SK-N-SH treated with all-trans-retinoic acid at 6 μM for 48 hours (cell line): ENCODE measurements at regions not wholly inside any gene's neighbourhood (a gene's known extent, or its start where the extent isn't known, plus 50 kb on each side); places are given as distances from the start of the nearest gene placed in this dataset.

Experiments used
- ATAC-seq: fragments of 200-7000 bp; cut with Tn5 transposase; 3 replicates; pipeline ENCODE4 v1.9.1; 2020; ENCODE audit warnings: mild to moderate bottlenecking, moderate library complexity
- ARNTL ChIP-seq: fragments of 450-650 bp; formaldehyde crosslinking; IDR thresholded peaks from 2 replicates; pipeline ENCODE4 v1.5.0; 2020; ENCODE audit warnings: low read depth, mild to moderate bottlenecking, moderate library complexity, borderline replicate concordance
- BACH2 ChIP-seq: fragments of 250-450 bp; sonication (Bioruptor Pico); IDR thresholded peaks from 2 replicates; pipeline ENCODE4 v1.9.0; 2021; ENCODE audit warnings: mild to moderate bottlenecking, borderline replicate concordance
- CREB5 ChIP-seq: fragments of 250-450 bp; sonication (Bioruptor Pico); IDR thresholded peaks from 2 replicates; pipeline ENCODE4 v1.5.1; 2020; ENCODE audit warnings: low read depth, mild to moderate bottlenecking, moderate library complexity
- CSDC2 ChIP-seq: fragments of 250-450 bp; sonication (Bioruptor Pico); IDR thresholded peaks from 2 replicates; pipeline ENCODE4 v1.5.0; 2020; ENCODE audit warnings: mild to moderate bottlenecking, moderate library complexity
- ESRRG ChIP-seq: fragments of 250-450 bp; sonication (Bioruptor Pico); IDR thresholded peaks from 2 replicates; pipeline ENCODE4 v1.6.1; 2021; ENCODE audit warnings: mild to moderate bottlenecking
- GLIS3 ChIP-seq: fragments of 250-450 bp; sonication (Bioruptor Pico); IDR thresholded peaks from 2 replicates; pipeline ENCODE4 v1.5.0; 2020; ENCODE audit warnings: mild to moderate bottlenecking, moderate library complexity
- ISL1 ChIP-seq: fragments of 250-450 bp; sonication (Bioruptor Pico); IDR thresholded peaks from 2 replicates; pipeline ENCODE4 v2.1.2; 2022; ENCODE audit warnings: mild to moderate bottlenecking, moderate library complexity
- OSR1 ChIP-seq: fragments of 250-450 bp; sonication (Bioruptor Pico); IDR thresholded peaks from 2 replicates; pipeline ENCODE4 v1.8.0; 2022; ENCODE audit warnings: moderate library complexity, mild to moderate bottlenecking, inconsistent platforms
- POU6F1 ChIP-seq: fragments of 250-450 bp; sonication (Bioruptor Pico); IDR thresholded peaks from 2 replicates; pipeline ENCODE4 v1.8.0; 2021; ENCODE audit warnings: low read depth, mild to moderate bottlenecking, moderate library complexity, borderline replicate concordance
- PPARA ChIP-seq: fragments of 250-450 bp; sonication (Bioruptor Pico); IDR thresholded peaks from 2 replicates; pipeline ENCODE4 v1.5.0; 2020; ENCODE audit warnings: mild to moderate bottlenecking, borderline replicate concordance
- RARB ChIP-seq: fragments of 250-450 bp; sonication (Bioruptor Pico); IDR thresholded peaks from 2 replicates; pipeline ENCODE4 v1.8.0; 2021; ENCODE audit warnings: mild to moderate bottlenecking, moderate library complexity
- SNAI2 ChIP-seq: fragments of 250-450 bp; sonication (Bioruptor Pico); IDR thresholded peaks from 2 replicates; pipeline ENCODE4 v1.5.0; 2020; ENCODE audit warnings: mild to moderate bottlenecking, moderate library complexity
- TCF4 ChIP-seq: fragments of 250-450 bp; sonication (Bioruptor Pico); IDR thresholded peaks from 2 replicates; pipeline ENCODE4 v1.8.0; 2021; ENCODE audit warnings: mild to moderate bottlenecking, moderate library complexity, borderline replicate concordance
- TOX ChIP-seq: fragments of 250-450 bp; sonication (Bioruptor Pico); IDR thresholded peaks from 2 replicates; pipeline ENCODE4 v1.8.0; 2021; ENCODE audit warnings: mild to moderate bottlenecking, moderate library complexity, borderline replicate concordance
- ZC3H10 ChIP-seq: fragments of 250-450 bp; sonication (Bioruptor Pico); IDR thresholded peaks from 2 replicates; pipeline ENCODE4 v1.5.1; 2021; ENCODE audit warnings: mild to moderate bottlenecking, moderate library complexity
- ZFP3 ChIP-seq: fragments of 250-450 bp; sonication (Bioruptor Pico); IDR thresholded peaks from 2 replicates; pipeline ENCODE4 v1.5.0; 2020; ENCODE audit warnings: mild to moderate bottlenecking, moderate library complexity
- ZFP30 ChIP-seq: fragments of 450-650 bp; formaldehyde crosslinking; IDR thresholded peaks from 2 replicates; pipeline ENCODE4 v1.5.0; 2022; ENCODE audit warnings: mild to moderate bottlenecking, moderate library complexity
- ZNF565 ChIP-seq: fragments of 450-650 bp; formaldehyde crosslinking; conservative IDR thresholded peaks from 2 replicates; pipeline ENCODE4 v1.5.0; 2020; ENCODE audit warnings: low read depth, mild to moderate bottlenecking, moderate library complexity
- ZNF70 ChIP-seq: fragments of 450-650 bp; formaldehyde crosslinking; IDR thresholded peaks from 2 replicates; pipeline ENCODE4 v1.5.0; 2020; ENCODE audit warnings: mild to moderate bottlenecking, moderate library complexity
- ZNF8 ChIP-seq: fragments of 450-650 bp; formaldehyde crosslinking; IDR thresholded peaks from 2 replicates; pipeline ENCODE4 v1.5.0; 2020; ENCODE audit warnings: mild to moderate bottlenecking, moderate library complexity
- TF ChIP-seq, protein P1 (sequence below): fragments of 250-450 bp; sonication (Bioruptor Pico); IDR thresholded peaks from 2 replicates; pipeline ENCODE4 v1.8.0; 2020; ENCODE audit warnings: mild to moderate bottlenecking, moderate library complexity, borderline replicate concordance
- TF ChIP-seq, protein P2 (sequence below): fragments of 250-450 bp; sonication (Bioruptor Pico); IDR thresholded peaks from 2 replicates; pipeline ENCODE4 v1.5.0; 2020; ENCODE audit warnings: mild to moderate bottlenecking, moderate library complexity
- TF ChIP-seq, protein P3 (sequence below): fragments of 250-450 bp; sonication (Bioruptor Pico); IDR thresholded peaks from 2 replicates; pipeline ENCODE4 v1.5.1; 2021; ENCODE audit warnings: mild to moderate bottlenecking, moderate library complexity

DNA sequence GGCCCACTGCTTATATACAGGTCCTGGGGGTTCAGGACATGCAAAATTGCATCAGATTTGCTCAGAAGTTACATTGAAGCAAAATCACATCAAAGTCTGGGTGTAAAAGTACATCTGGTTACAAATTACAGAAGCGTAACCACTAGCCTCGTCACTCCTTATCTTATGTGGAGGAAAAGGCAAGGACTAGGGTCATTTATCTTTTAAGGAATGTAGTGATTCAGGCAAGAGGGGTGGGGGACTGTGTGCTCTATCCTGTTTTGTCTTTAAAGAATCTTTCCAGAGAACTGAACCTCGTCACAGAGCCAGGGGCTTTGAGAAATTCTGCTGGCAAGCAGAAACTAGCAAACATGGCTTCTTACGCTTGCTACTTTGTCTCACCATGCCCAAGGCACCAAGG lies 61.1 kb upstream of the RAB4A start:
- TF ChIP-seq CSDC2 (no peak), TOX (CRISPR knock-in tag) (no peak), ISL1 (CRISPR knock-in tag) (no peak), OSR1 (CRISPR knock-in tag) (no peak)
- TF ChIP-seq, protein P1, sequence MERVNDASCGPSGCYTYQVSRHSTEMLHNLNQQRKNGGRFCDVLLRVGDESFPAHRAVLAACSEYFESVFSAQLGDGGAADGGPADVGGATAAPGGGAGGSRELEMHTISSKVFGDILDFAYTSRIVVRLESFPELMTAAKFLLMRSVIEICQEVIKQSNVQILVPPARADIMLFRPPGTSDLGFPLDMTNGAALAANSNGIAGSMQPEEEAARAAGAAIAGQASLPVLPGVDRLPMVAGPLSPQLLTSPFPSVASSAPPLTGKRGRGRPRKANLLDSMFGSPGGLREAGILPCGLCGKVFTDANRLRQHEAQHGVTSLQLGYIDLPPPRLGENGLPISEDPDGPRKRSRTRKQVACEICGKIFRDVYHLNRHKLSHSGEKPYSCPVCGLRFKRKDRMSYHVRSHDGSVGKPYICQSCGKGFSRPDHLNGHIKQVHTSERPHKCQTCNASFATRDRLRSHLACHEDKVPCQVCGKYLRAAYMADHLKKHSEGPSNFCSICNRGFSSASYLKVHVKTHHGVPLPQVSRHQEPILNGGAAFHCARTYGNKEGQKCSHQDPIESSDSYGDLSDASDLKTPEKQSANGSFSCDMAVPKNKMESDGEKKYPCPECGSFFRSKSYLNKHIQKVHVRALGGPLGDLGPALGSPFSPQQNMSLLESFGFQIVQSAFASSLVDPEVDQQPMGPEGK (CRISPR knock-in tag): no peak

DNA sequence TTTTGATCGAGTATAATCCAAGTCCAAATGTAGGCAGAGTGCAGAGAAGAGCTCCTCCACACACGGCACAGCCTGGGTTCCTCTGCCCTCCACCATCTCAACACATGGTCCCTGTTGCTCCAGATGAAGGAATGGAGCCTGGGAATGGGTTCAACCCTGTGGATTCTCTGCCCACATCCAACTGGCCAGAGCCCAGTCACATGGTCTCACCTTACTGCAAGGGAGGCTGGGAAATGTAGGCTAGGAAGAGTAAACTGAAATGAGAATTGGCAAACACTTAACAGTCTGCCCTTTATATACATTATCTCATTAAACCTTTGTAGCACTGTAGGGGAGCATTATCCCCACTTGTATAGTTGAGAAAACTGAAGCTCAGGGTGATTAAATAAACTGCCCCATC lies 60.1 kb upstream of the RAB4A start:
- no peak for TF ChIP-seq SNAI2 (CRISPR knock-in tag)
- no peak for TF ChIP-seq POU6F1 (CRISPR knock-in tag)
- no peak for TF ChIP-seq ISL1 (CRISPR knock-in tag)
- TF ChIP-seq, protein P2, sequence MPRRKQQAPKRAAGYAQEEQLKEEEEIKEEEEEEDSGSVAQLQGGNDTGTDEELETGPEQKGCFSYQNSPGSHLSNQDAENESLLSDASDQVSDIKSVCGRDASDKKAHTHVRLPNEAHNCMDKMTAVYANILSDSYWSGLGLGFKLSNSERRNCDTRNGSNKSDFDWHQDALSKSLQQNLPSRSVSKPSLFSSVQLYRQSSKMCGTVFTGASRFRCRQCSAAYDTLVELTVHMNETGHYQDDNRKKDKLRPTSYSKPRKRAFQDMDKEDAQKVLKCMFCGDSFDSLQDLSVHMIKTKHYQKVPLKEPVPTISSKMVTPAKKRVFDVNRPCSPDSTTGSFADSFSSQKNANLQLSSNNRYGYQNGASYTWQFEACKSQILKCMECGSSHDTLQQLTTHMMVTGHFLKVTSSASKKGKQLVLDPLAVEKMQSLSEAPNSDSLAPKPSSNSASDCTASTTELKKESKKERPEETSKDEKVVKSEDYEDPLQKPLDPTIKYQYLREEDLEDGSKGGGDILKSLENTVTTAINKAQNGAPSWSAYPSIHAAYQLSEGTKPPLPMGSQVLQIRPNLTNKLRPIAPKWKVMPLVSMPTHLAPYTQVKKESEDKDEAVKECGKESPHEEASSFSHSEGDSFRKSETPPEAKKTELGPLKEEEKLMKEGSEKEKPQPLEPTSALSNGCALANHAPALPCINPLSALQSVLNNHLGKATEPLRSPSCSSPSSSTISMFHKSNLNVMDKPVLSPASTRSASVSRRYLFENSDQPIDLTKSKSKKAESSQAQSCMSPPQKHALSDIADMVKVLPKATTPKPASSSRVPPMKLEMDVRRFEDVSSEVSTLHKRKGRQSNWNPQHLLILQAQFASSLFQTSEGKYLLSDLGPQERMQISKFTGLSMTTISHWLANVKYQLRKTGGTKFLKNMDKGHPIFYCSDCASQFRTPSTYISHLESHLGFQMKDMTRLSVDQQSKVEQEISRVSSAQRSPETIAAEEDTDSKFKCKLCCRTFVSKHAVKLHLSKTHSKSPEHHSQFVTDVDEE (CRISPR knock-in tag): no peak
- TF ChIP-seq PPARA: no peak
- no peak for TF ChIP-seq ZNF565 (CRISPR knock-in tag)
- TF ChIP-seq OSR1 (CRISPR knock-in tag): no peak
- TF ChIP-seq TOX (CRISPR knock-in tag): no peak
- TF ChIP-seq ESRRG (CRISPR knock-in tag): no peak
- TF ChIP-seq ZNF8: no peak
- TF ChIP-seq ZNF70 (CRISPR knock-in tag): no peak
- no peak for TF ChIP-seq CREB5 (CRISPR knock-in tag)
- no peak for TF ChIP-seq ZFP30
- TF ChIP-seq, protein P3, sequence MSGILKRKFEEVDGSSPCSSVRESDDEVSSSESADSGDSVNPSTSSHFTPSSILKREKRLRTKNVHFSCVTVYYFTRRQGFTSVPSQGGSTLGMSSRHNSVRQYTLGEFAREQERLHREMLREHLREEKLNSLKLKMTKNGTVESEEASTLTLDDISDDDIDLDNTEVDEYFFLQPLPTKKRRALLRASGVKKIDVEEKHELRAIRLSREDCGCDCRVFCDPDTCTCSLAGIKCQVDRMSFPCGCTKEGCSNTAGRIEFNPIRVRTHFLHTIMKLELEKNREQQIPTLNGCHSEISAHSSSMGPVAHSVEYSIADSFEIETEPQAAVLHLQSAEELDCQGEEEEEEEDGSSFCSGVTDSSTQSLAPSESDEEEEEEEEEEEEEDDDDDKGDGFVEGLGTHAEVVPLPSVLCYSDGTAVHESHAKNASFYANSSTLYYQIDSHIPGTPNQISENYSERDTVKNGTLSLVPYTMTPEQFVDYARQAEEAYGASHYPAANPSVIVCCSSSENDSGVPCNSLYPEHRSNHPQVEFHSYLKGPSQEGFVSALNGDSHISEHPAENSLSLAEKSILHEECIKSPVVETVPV (CRISPR knock-in tag): no peak
- TF ChIP-seq CSDC2: no peak
- no peak for TF ChIP-seq ZFP3 (CRISPR knock-in tag)
- no peak for TF ChIP-seq ARNTL (CRISPR knock-in tag)
- TF ChIP-seq GLIS3: no peak
- no peak for TF ChIP-seq BACH2 (CRISPR knock-in tag)
- ATAC-seq: no peak

More for the DNA sequence above, 61.1 kb upstream of the RAB4A start:
- no peak for ATAC-seq

- no peak for ATAC-seq
- TF ChIP-seq ISL1 (CRISPR knock-in tag) (no peak), ZFP3 (CRISPR knock-in tag) (no peak), ZC3H10 (no peak), POU6F1 (CRISPR knock-in tag) (no peak), ESRRG (CRISPR knock-in tag) (no peak), TCF4 (CRISPR knock-in tag) (no peak), ZNF565 (CRISPR knock-in tag) (no peak), ZNF70 (CRISPR knock-in tag) (no peak), TOX (CRISPR knock-in tag) (no peak), ZFP30 (no peak), BACH2 (CRISPR knock-in tag) (no peak), PPARA (no peak), ZNF8 (no peak), RARB (CRISPR knock-in tag) (no peak), ARNTL (CRISPR knock-in tag) (no peak), OSR1 (CRISPR knock-in tag) (no peak)
Observed at GRCh38 chr1:229213797-229214196, 57.1 kb upstream of the RAB4A start.
